ENCODE measurements at regions not wholly inside any gene's neighbourhood (a gene's known extent, or its start where the extent isn't known, plus 50 kb on each side); places are given as distances from the start of the nearest gene placed in this dataset.

DNA sequence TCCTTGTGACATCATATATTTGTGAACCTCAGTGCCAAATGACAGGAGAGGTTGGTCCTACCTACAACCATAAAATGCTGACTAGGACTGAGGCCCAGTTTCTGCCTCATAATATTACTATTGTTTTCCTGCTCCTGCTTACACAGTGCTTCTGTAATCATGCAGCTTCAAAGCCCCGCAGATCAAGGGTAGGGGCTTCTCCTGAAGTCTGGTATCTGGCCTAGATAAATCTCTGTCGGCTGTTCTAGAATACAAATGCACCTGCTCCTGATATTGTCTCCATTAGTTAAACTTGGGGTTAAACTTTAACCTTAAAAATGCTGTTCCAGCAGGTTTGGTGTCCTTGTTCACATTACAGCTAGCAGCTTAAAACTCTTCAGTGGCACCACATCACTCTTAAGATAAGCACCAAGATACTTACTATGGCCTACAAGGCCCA lies 552.4 kb downstream of the TUSC7 start:
- no peak overlapping the region for H3K9ac ChIP-seq (ENCODE audit: low read length)
- H3K4me1 ChIP-seq (ENCODE audit: control insufficient read depth, insufficient read depth, low read length), result no peaks in the 10 kb centered on the region
- H3K27me3 ChIP-seq (ENCODE audit: control insufficient read depth, insufficient read depth, low read length), result no peaks in the 10 kb centered on the region
- no peak overlapping the region for H3K4me3 ChIP-seq (ENCODE audit: low read length)
- no peaks in the 10 kb centered on the region for H3K36me3 ChIP-seq (ENCODE audit: control insufficient read depth, insufficient read depth, low read length)
- no peaks in the 10 kb centered on the region for H3K9me3 ChIP-seq (ENCODE audit: control insufficient read depth, low read length)

DNA sequence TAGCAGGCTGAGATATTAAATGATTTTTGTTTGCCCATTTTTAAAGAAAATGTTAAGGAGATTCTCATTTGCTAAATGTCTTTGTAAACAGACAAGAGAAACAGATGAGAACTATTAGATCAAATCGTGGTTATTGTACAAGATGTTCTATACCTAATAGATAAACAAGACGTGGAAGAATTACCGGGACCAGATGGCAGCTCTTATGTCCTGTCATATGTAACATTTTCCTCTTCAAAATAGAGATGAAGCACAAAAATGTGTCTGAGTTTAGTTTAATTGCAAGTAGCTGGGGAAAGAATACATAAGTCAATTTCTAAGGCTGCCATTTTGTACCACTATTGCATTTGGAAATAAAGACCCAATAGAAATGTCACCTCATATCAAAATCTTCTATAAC lies 553.7 kb downstream of the TUSC7 start:
- no peaks in the 10 kb centered on the region for H3K9me3 ChIP-seq (ENCODE audit: control insufficient read depth, low read length)
- no peaks in the 10 kb centered on the region for H3K27me3 ChIP-seq (ENCODE audit: control insufficient read depth, insufficient read depth, low read length)
- no peak overlapping the region for H3K4me3 ChIP-seq (ENCODE audit: low read length)
- no peak overlapping the region for H3K9ac ChIP-seq (ENCODE audit: low read length)
- H3K36me3 ChIP-seq (ENCODE audit: control insufficient read depth, insufficient read depth, low read length), result no peaks in the 10 kb centered on the region
- H3K4me1 ChIP-seq (ENCODE audit: control insufficient read depth, insufficient read depth, low read length), result no peaks in the 10 kb centered on the region

DNA sequence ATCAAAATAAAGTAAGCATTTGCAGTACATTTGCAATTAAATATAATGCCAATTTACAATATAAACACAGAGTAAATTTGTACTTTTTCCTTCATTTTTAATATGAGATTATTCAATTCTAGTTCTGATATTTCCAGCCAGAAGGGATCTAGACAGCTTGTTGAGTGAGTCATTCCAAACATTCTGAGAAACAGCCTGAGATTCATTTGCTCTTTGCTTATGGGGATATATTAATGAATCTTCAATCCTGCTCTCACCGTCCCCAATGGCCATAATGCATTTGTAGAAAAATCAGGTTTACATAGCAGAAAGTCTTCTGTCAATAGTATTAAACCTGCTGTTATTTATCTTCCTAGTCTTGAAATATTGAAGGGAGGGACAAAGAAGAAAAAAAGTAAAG lies 554.2 kb downstream of the TUSC7 start:
- Histone ChIP-seq H3K27me3 (ENCODE audit: control insufficient read depth, insufficient read depth, low read length) (no peaks in the 10 kb centered on the region), H3K9me3 (ENCODE audit: control insufficient read depth, low read length) (no peaks in the 10 kb centered on the region), H3K9ac (ENCODE audit: low read length) (no peak overlapping the region)

DNA sequence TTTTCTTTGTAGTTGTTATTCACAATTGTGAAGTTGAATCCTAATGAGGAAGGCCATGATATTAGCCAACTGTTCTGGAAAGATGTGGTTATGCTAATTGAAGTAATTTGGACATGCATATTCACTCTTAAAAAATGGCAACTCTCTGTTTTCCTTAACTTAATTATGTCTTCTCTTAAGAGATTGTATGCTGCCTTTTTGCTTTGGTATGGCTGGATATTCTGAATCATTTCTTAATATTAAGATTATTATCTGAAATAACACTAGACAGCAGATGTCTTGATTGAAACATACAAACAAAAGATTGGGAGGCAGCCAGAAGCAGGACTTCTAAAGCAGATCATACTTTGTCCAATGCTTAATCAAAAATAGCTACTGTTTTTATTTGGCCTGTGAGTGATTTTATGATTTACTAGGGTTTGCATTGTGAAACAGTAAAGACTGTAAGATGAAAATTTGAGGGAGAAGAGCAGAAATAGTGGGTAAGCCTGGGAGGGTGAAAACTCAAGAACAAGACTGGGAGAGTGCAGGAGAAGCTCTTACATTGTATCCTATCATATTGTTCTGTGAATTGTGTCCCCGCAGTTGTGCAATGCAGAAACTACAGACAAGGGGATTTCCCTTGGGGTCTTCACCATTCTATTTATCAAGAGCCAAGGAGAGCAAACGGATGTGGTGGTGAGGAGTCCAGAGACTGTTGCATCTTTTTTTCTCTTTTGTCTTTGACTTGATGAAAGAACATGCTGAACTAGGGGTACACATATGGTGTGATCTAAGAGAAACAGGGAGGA lies 554.8 kb downstream of the TUSC7 start:
- Histone ChIP-seq H3K4me1 (ENCODE audit: control insufficient read depth, insufficient read depth, low read length) (no peaks in the 10 kb centered on the region), H3K4me3 (ENCODE audit: low read length) (no peak overlapping the region), H3K27me3 (ENCODE audit: control insufficient read depth, insufficient read depth, low read length) (no peaks in the 10 kb centered on the region), H3K9ac (ENCODE audit: low read length) (no peak overlapping the region), H3K36me3 (ENCODE audit: control insufficient read depth, insufficient read depth, low read length) (no peaks in the 10 kb centered on the region), H3K9me3 (ENCODE audit: control insufficient read depth, low read length) (no peaks in the 10 kb centered on the region)

More for the DNA sequence above, 554.2 kb downstream of the TUSC7 start:
- H3K4me3 ChIP-seq (ENCODE audit: low read length), result no peak overlapping the region
- no peaks in the 10 kb centered on the region for H3K36me3 ChIP-seq (ENCODE audit: control insufficient read depth, insufficient read depth, low read length)
- no peaks in the 10 kb centered on the region for H3K4me1 ChIP-seq (ENCODE audit: control insufficient read depth, insufficient read depth, low read length)

DNA sequence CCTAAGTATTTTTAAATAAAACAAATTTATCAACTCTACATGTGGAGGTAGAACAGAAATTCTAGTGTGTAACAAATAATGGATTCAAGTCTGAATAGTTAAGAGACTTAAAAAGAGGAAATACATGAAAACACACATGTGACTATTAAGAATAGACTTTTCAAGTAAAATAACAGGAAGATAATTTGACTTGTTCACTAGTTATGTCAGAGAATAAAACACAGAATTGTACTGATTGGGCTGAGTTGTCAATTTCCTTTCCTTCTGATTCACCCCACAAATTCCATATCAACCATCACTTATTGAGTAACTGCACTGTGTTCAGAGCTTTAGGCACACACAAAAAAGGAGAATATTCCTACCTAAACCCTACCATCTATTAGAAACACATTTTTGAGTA lies 557.2 kb downstream of the TUSC7 start:
- Histone ChIP-seq H3K9ac (ENCODE audit: low read length) (no peak overlapping the region), H3K4me3 (ENCODE audit: low read length) (no peak overlapping the region), H3K36me3 (ENCODE audit: control insufficient read depth, insufficient read depth, low read length) (no peaks in the 10 kb centered on the region), H3K27me3 (ENCODE audit: control insufficient read depth, insufficient read depth, low read length) (no peaks in the 10 kb centered on the region), H3K9me3 (ENCODE audit: control insufficient read depth, low read length) (no peaks in the 10 kb centered on the region), H3K4me1 (ENCODE audit: control insufficient read depth, insufficient read depth, low read length) (no peaks in the 10 kb centered on the region)

DNA sequence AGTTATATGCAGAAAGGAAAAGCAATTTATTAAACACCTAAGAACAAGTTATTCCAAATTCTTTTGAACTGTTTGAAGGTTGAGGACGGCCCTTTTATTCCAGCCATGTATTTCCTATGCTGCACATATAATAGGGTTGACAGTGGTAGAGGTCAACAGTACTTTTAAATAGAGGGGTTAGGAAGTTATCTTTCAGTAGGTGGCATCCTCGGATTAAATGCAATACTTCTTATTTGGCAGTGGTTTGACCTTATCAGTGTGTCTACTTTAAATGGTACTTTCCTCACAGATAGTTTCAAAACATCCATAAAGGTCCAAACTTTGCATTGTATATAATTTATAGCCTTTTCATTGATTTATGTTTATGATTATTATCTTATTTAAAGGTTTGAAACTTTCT lies 558.7 kb downstream of the TUSC7 start:
- H3K36me3 ChIP-seq (ENCODE audit: control insufficient read depth, insufficient read depth, low read length), result no peaks in the 10 kb centered on the region
- H3K4me3 ChIP-seq (ENCODE audit: low read length), result no peak overlapping the region
- H3K9me3 ChIP-seq (ENCODE audit: control insufficient read depth, low read length), result no peaks in the 10 kb centered on the region
- no peaks in the 10 kb centered on the region for H3K4me1 ChIP-seq (ENCODE audit: control insufficient read depth, insufficient read depth, low read length)
- no peaks in the 10 kb centered on the region for H3K27me3 ChIP-seq (ENCODE audit: control insufficient read depth, insufficient read depth, low read length)
- H3K9ac ChIP-seq (ENCODE audit: low read length), result no peak overlapping the region

DNA sequence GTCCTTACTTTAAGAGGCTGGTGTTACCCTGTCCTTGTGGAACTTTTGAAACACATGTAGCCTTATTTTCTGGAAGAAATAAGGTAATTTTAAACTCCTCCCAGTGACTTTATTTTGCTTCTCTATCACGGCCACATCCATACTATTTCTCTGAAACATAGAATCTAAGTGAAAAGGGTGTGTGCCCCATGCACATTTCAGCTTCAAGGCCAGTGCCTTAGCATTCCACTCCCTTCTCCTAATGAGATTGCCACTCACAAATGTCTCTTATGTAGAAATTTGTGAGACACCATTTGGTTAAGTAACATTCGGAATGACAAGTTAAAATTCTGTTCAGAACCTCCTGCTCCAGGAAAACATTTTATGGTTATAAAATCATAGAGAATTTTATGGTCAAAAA lies 562.7 kb downstream of the TUSC7 start:
- Histone ChIP-seq H3K4me1 (ENCODE audit: control insufficient read depth, insufficient read depth, low read length) (no peaks in the 10 kb centered on the region), H3K4me3 (ENCODE audit: low read length) (no peak overlapping the region)

DNA sequence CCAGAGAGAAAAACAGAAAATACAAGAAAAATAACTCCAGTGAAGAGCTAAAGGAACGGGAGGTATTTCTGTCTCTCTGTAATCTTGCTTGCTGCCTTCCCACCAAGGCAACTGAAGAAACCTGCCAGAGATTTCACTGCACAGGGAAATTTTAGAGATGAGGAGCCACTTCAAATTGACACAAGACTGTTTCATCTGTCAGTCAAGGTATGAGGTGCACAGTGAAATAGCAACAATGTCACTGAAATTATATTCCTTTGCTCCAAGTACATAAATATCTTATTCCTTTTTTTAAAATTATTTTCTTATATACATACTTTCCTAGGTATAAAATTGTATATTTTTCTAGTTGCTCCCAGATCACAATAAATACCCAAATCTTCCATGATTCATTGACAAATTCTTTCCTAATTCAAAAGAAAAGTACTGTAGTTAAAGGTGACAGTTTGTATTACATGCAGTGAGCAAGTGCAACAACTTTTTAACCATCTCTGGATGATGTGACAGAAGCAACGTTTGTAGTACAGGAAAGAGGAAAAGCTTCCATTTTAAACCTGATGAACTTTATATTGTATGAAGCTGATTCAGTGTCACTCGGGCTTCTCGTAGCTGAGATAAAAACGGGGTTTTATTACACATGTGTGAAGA lies 563.4 kb downstream of the TUSC7 start:
- no peaks in the 10 kb centered on the region for H3K9me3 ChIP-seq (ENCODE audit: control insufficient read depth, low read length)
- no peaks in the 10 kb centered on the region for H3K4me1 ChIP-seq (ENCODE audit: control insufficient read depth, insufficient read depth, low read length)
- H3K9ac ChIP-seq (ENCODE audit: low read length), result no peak overlapping the region
- no peak overlapping the region for H3K4me3 ChIP-seq (ENCODE audit: low read length)
- H3K36me3 ChIP-seq (ENCODE audit: control insufficient read depth, insufficient read depth, low read length), result no peaks in the 10 kb centered on the region
- H3K27me3 ChIP-seq (ENCODE audit: control insufficient read depth, insufficient read depth, low read length), result no peaks in the 10 kb centered on the region

More for the DNA sequence above, 562.7 kb downstream of the TUSC7 start:
- Histone ChIP-seq H3K27me3 (ENCODE audit: control insufficient read depth, insufficient read depth, low read length) (no peaks in the 10 kb centered on the region), H3K9ac (ENCODE audit: low read length) (no peak overlapping the region), H3K9me3 (ENCODE audit: control insufficient read depth, low read length) (no peaks in the 10 kb centered on the region), H3K36me3 (ENCODE audit: control insufficient read depth, insufficient read depth, low read length) (no peaks in the 10 kb centered on the region)

DNA sequence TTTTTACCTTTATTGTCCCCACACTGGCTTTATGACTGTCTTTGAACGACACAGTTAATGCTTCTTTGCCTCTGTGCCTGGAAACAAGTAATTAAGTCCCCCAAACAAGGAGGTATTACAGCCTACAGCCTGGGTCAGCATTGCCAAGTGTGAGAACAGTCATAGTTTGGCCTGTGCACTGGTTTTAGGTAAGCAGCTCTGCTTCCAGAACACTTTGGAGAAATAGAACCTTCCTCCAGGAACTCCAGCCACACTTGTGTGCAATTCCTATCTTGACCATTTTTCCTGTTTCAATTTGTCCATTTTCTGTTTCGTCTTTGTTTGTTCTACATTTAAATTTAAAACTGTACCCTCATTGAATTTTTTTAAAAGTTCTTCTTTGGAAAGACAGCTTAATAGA lies 568.2 kb downstream of the TUSC7 start:
- no peaks in the 10 kb centered on the region for H3K36me3 ChIP-seq (ENCODE audit: control insufficient read depth, insufficient read depth, low read length)
- no peaks in the 10 kb centered on the region for H3K27me3 ChIP-seq (ENCODE audit: control insufficient read depth, insufficient read depth, low read length)
- H3K4me1 ChIP-seq (ENCODE audit: control insufficient read depth, insufficient read depth, low read length), result no peaks in the 10 kb centered on the region
- H3K4me3 ChIP-seq (ENCODE audit: low read length), result no peak overlapping the region
- no peaks in the 10 kb centered on the region for H3K9me3 ChIP-seq (ENCODE audit: control insufficient read depth, low read length)
- H3K9ac ChIP-seq (ENCODE audit: low read length), result no peak overlapping the region

DNA sequence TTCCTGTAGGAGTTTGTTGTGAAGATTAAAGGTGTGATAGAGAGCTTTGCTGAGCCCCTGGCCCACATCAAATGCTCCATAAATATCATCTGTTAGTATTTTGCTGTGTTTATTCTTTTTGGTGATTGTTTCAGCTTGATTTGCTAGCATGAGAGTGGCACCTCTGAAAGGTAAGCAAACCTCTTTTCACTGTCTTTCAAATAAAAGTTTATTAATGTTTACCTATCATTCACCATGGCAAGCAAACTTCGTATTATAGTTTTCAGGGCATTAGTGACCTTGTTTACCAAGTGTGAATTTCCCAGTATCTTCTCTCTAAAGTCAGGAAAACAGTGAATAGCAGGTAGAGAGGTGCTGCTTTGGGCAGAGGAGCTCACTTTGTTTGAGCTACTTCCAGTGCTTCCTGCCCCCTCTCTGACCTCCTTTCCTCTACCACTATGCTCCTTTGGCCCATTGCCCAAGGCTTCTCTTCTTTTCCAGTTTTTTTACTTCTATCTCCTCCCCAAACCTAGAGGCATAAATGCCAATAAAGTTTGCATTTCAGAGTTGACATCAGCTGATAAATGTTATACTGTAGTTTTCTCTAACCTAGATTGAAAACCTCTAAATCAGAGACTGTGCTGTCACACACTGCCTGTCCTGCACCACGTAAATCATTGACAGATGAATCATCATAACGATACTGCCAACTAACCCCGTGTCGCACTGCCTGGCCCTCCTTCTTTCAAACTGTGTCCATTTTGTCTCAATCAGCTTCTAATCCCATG lies 569.0 kb downstream of the TUSC7 start:
- Histone ChIP-seq H3K4me1 (ENCODE audit: control insufficient read depth, insufficient read depth, low read length) (no peaks in the 10 kb centered on the region), H3K4me3 (ENCODE audit: low read length) (no peak overlapping the region), H3K9ac (ENCODE audit: low read length) (no peak overlapping the region), H3K27me3 (ENCODE audit: control insufficient read depth, insufficient read depth, low read length) (no peaks in the 10 kb centered on the region), H3K9me3 (ENCODE audit: control insufficient read depth, low read length) (no peaks in the 10 kb centered on the region), H3K36me3 (ENCODE audit: control insufficient read depth, insufficient read depth, low read length) (no peaks in the 10 kb centered on the region)

DNA sequence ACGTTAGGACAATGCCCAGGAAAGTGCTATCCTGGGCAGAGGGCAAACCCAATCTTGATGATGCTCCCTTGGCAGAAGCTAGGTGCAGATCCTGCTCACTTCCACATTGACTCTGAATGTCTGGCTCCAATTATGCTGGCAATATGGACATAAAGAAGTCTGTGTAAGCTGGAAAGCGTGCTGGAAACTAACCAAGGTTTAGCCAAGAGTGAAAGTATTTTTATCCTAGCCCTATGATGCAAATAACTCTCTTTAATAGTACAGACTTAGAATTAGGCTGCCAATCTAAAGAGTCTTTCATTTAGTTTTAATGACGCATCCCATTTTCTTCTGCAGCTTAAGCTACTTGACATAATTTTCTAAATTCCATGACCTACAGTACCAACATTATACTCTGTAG lies 571.8 kb downstream of the TUSC7 start:
- no peaks in the 10 kb centered on the region for H3K9me3 ChIP-seq (ENCODE audit: control insufficient read depth, low read length)
- no peaks in the 10 kb centered on the region for H3K27me3 ChIP-seq (ENCODE audit: control insufficient read depth, insufficient read depth, low read length)
- no peak overlapping the region for H3K9ac ChIP-seq (ENCODE audit: low read length)
- no peaks in the 10 kb centered on the region for H3K36me3 ChIP-seq (ENCODE audit: control insufficient read depth, insufficient read depth, low read length)
- no peak overlapping the region for H3K4me3 ChIP-seq (ENCODE audit: low read length)
- no peaks in the 10 kb centered on the region for H3K4me1 ChIP-seq (ENCODE audit: control insufficient read depth, insufficient read depth, low read length)

DNA sequence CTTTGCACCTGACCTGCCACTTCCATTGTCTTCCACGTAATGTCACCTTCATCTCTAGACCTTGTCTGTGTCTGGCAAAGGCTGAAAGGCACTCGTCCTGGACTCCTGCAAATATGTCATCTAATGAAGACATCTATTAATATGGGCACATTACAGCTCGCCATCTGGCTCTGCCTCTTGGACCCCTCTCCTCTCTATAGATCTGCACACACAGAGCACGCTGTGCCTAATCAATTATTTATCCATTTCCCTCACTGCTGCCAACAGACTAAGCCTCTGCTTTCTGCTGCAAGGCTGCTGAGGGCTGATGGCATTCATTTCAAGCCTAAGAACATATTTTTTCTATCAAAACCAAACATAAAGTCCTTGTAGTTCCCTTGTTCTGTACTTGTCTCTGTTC lies 573.0 kb downstream of the TUSC7 start:
- Histone ChIP-seq H3K9me3 (ENCODE audit: control insufficient read depth, low read length) (no peaks in the 10 kb centered on the region), H3K4me3 (ENCODE audit: low read length) (no peak overlapping the region), H3K36me3 (ENCODE audit: control insufficient read depth, insufficient read depth, low read length) (no peaks in the 10 kb centered on the region), H3K27me3 (ENCODE audit: control insufficient read depth, insufficient read depth, low read length) (no peaks in the 10 kb centered on the region), H3K4me1 (ENCODE audit: control insufficient read depth, insufficient read depth, low read length) (no peaks in the 10 kb centered on the region), H3K9ac (ENCODE audit: low read length) (no peak overlapping the region)

Data from mucosa of stomach (tissue), 1 donor.